ENCODE measurements at regions not wholly inside any gene's neighbourhood (a gene's known extent, or its start where the extent isn't known, plus 50 kb on each side); places are given as distances from the start of the nearest gene placed in this dataset.

- no peak for TF ChIP-seq EZH2 (IDR thresholded peaks at IDR 0.05; ENCODE audit: borderline replicate concordance, low read depth, low read length, severe bottlenecking)
- no peak for TF ChIP-seq CTCF (IDR thresholded peaks at IDR 0.05; ENCODE audit: borderline replicate concordance, extremely low read depth, low read length, poor library complexity, severe bottlenecking)
These were observed 207.0 kb upstream of the FAM9B start for GRCh38 chrX:9240956-9241355.
